ENCODE measurements at regions not wholly inside any gene's neighbourhood (a gene's known extent, or its start where the extent isn't known, plus 50 kb on each side); places are given as distances from the start of the nearest gene placed in this dataset.

- DNase-seq (ENCODE audit: extremely low read depth in 1 of 11, low read depth in 9 of 11, low spot score in 4 of 11): no peak
Measured at GRCh38 chr1:54497338-54497737, 50.7 kb upstream of the ACOT11 start.

GRCh38 chr1:54495954-54496353, 52.1 kb upstream of the ACOT11 start:
- DNase-seq (ENCODE audit: extremely low read depth in 1 of 11, low read depth in 9 of 11, low spot score in 4 of 11): no peak

GRCh38 chr1:54493608-54494007, 54.4 kb upstream of the ACOT11 start:
- no peak for DNase-seq (ENCODE audit: extremely low read depth in 1 of 11, low read depth in 9 of 11, low spot score in 4 of 11)

GRCh38 chr1:54490361-54491248, 57.4 kb upstream of the ACOT11 start:
- no peak for DNase-seq (ENCODE audit: extremely low read depth in 1 of 11, low read depth in 9 of 11, low spot score in 4 of 11)

GRCh38 chr1:54489627-54490250, 58.3 kb upstream of the ACOT11 start:
- DNase-seq (ENCODE audit: extremely low read depth in 1 of 11, low read depth in 9 of 11, low spot score in 4 of 11): no peak

- DNase-seq (ENCODE audit: extremely low read depth in 1 of 11, low read depth in 9 of 11, low spot score in 4 of 11): peak in 7 of 11 donors; percentile 86 to 90 (median 88)
Measured at GRCh38 chr1:54488779-54489626, 59.0 kb upstream of the ACOT11 start.

GRCh38 chr1:54488065-54488750, 59.8 kb upstream of the ACOT11 start:
- peak in 9 of 11 donors; percentile 85 to 93 (median 88) for DNase-seq (ENCODE audit: extremely low read depth in 1 of 11, low read depth in 9 of 11, low spot score in 4 of 11)

- DNase-seq (ENCODE audit: extremely low read depth in 1 of 11, low read depth in 9 of 11, low spot score in 4 of 11): no peak
Measured at GRCh38 chr1:54487571-54488050, 60.4 kb upstream of the ACOT11 start.

GRCh38 chr1:54486907-54487306, 61.1 kb upstream of the ACOT11 start:
- no peak for DNase-seq (ENCODE audit: extremely low read depth in 1 of 11, low read depth in 9 of 11, low spot score in 4 of 11)

- DNase-seq (ENCODE audit: extremely low read depth in 1 of 11, low read depth in 9 of 11, low spot score in 4 of 11): no peak
Measured at GRCh38 chr1:54485416-54485815, 62.6 kb upstream of the ACOT11 start.

GRCh38 chr1:54483875-54484437, 64.1 kb upstream of the ACOT11 start:
- no peak for DNase-seq (ENCODE audit: extremely low read depth in 1 of 11, low read depth in 9 of 11, low spot score in 4 of 11)

GRCh38 chr1:54481201-54481884, 66.7 kb upstream of the ACOT11 start:
- DNase-seq (ENCODE audit: extremely low read depth in 1 of 11, low read depth in 9 of 11, low spot score in 4 of 11): no peak

GRCh38 chr1:54480525-54480848, 67.5 kb upstream of the ACOT11 start:
- DNase-seq (ENCODE audit: extremely low read depth in 1 of 11, low read depth in 9 of 11, low spot score in 4 of 11): no peak

- no peak for DNase-seq (ENCODE audit: extremely low read depth in 1 of 11, low read depth in 9 of 11, low spot score in 4 of 11)
Measured at GRCh38 chr1:54479841-54480524, 68.0 kb upstream of the ACOT11 start.

GRCh38 chr1:54479251-54479650, 68.8 kb upstream of the ACOT11 start:
- DNase-seq (ENCODE audit: extremely low read depth in 1 of 11, low read depth in 9 of 11, low spot score in 4 of 11): no peak

- DNase-seq (ENCODE audit: extremely low read depth in 1 of 11, low read depth in 9 of 11, low spot score in 4 of 11): no peak
Measured at GRCh38 chr1:54477153-54477561, 70.9 kb upstream of the ACOT11 start.

GRCh38 chr1:54476530-54477109, 70.4 kb upstream of the SSBP3 start:
- DNase-seq (ENCODE audit: extremely low read depth in 1 of 11, low read depth in 9 of 11, low spot score in 4 of 11): no peak

Measured in renal cortex interstitium (tissue), 11 donors.